NB4 (cell line): ENCODE measurements at regions not wholly inside any gene's neighbourhood (a gene's known extent, or its start where the extent isn't known, plus 50 kb on each side); places are given as distances from the start of the nearest gene placed in this dataset.

Experiments used
- MYC ChIP-seq: IDR thresholded peaks from 2 replicates; pipeline ENCODE4 v1.6.1; 2011; ENCODE audit warnings: low read depth, low read length
- POLR2A ChIP-seq: IDR thresholded peaks from 2 replicates; pipeline ENCODE4 v1.6.1; 2011; ENCODE audit warnings: mild to moderate bottlenecking; ENCODE audit not compliant: insufficient read length; ENCODE audit errors: extremely low read depth
- TF ChIP-seq, protein P1 (sequence below): IDR thresholded peaks from one replicate; pipeline ENCODE4 v1.5.1; 2012; ENCODE audit warnings: low read depth, low read length
- TF ChIP-seq, protein P2 (sequence below): IDR thresholded peaks from 2 replicates; pipeline ENCODE4 v1.6.1; 2011; ENCODE audit warnings: low read depth, low read length

DNA sequence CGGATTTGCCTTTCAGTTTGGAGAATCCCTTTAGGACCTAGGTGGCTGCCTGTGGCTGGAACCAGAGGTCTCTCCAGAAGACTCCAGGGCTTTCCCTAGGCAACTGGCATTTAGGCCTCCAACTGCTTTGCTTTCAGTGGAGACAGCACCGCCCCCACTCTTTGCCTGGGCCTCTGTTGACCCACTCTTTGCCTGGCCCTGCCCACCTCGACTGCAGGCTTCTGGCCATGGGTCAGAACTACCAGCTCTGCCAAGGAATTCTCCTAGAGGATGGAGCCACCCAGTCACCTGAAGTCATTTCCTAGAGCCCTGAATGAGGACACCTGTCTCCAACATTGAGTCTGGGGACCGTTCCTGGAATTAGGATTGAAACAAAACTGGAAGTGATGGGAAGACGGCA lies 439.0 kb upstream of the CDH4 start:
- TF ChIP-seq, protein P1, sequence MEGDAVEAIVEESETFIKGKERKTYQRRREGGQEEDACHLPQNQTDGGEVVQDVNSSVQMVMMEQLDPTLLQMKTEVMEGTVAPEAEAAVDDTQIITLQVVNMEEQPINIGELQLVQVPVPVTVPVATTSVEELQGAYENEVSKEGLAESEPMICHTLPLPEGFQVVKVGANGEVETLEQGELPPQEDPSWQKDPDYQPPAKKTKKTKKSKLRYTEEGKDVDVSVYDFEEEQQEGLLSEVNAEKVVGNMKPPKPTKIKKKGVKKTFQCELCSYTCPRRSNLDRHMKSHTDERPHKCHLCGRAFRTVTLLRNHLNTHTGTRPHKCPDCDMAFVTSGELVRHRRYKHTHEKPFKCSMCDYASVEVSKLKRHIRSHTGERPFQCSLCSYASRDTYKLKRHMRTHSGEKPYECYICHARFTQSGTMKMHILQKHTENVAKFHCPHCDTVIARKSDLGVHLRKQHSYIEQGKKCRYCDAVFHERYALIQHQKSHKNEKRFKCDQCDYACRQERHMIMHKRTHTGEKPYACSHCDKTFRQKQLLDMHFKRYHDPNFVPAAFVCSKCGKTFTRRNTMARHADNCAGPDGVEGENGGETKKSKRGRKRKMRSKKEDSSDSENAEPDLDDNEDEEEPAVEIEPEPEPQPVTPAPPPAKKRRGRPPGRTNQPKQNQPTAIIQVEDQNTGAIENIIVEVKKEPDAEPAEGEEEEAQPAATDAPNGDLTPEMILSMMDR: no peak
- TF ChIP-seq POLR2A (no peak), MYC (no peak)
- TF ChIP-seq, protein P2, sequence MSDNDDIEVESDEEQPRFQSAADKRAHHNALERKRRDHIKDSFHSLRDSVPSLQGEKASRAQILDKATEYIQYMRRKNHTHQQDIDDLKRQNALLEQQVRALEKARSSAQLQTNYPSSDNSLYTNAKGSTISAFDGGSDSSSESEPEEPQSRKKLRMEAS: no peak
